Ectodermal cell (in vitro differentiated cells): ENCODE measurements at regions not wholly inside any gene's neighbourhood (a gene's known extent, or its start where the extent isn't known, plus 50 kb on each side); places are given as distances from the start of the nearest gene placed in this dataset.

Source experiments
- H3K27ac ChIP-seq: 2 replicates; pipeline ENCODE4 v1.7.0; 2013; ENCODE audit warnings: mild to moderate bottlenecking, low read depth, low read length; ENCODE audit not compliant: insufficient read depth, poor library complexity, severe bottlenecking
- H3K27me3 ChIP-seq: 2 replicates; pipeline ENCODE4 v1.7.0; 2013; ENCODE audit warnings: mild to moderate bottlenecking, low read length; ENCODE audit not compliant: insufficient read depth, control insufficient read depth, poor library complexity, severe bottlenecking
- H3K36me3 ChIP-seq: one replicate; pipeline ENCODE4 v1.7.0; 2013; ENCODE audit warnings: low read length; ENCODE audit not compliant: control insufficient read depth, insufficient read depth
- H3K4me1 ChIP-seq: one replicate; pipeline ENCODE4 v1.7.0; 2013; ENCODE audit warnings: low read length; ENCODE audit not compliant: control insufficient read depth, insufficient read depth
- H3K4me3 ChIP-seq: 2 replicates; pipeline ENCODE4 v1.7.0; 2013; ENCODE audit warnings: low read depth, low read length, control low read depth; ENCODE audit not compliant: insufficient read depth
- H3K9me3 ChIP-seq: 2 replicates; pipeline ENCODE4 v1.7.0; 2013; ENCODE audit warnings: mild to moderate bottlenecking, low read length, moderate library complexity; ENCODE audit not compliant: control insufficient read depth
- WGBS, 2 experiments: methylation state at CpG; one replicate each; pipeline ENCODE4 v1.1.7; 2013; ENCODE audit warnings: missing lambda C conversion rate in 2 of 2; 5-methylcytosine and 5-hydroxymethylcytosine counted together

- WGBS, 2 experiments = 94% methylated on average over 3 of the region's 3 CpGs
- no peaks in the 10 kb centered on the region for H3K9me3 ChIP-seq
- H3K27ac ChIP-seq = no peak overlapping the region
- no peak overlapping the region for H3K4me3 ChIP-seq
- no peaks in the 10 kb centered on the region for H3K36me3 ChIP-seq
- H3K27me3 ChIP-seq = no peaks in the 10 kb centered on the region
- peaks cover 16% of the 10 kb centered on the region for H3K4me1 ChIP-seq
Observed at GRCh38 chr5:135219868-135220267, 179.2 kb downstream of the MACROH2A1 start.

- H3K36me3 ChIP-seq = no peaks in the 10 kb centered on the region
- WGBS, 2 experiments = 89 to 90% methylated on average over 12 to 13 of the region's 13 CpGs
- H3K4me3 ChIP-seq = no peak overlapping the region
- peaks cover 16% of the 10 kb centered on the region for H3K4me1 ChIP-seq
- H3K27me3 ChIP-seq = no peaks in the 10 kb centered on the region
- H3K9me3 ChIP-seq = no peaks in the 10 kb centered on the region
- H3K27ac ChIP-seq = no peak overlapping the region
Observed at GRCh38 chr5:135218790-135219568, 180.1 kb downstream of the MACROH2A1 start.

GRCh38 chr5:135218486-135218755 lies 180.6 kb downstream of the MACROH2A1 start:
- no peaks in the 10 kb centered on the region for H3K9me3 ChIP-seq
- 91 to 93% methylated on average over 3 of the region's 3 CpGs for WGBS, 2 experiments
- H3K27ac ChIP-seq = no peak overlapping the region
- no peak overlapping the region for H3K4me3 ChIP-seq
- peaks cover 16% of the 10 kb centered on the region for H3K4me1 ChIP-seq
- H3K27me3 ChIP-seq = no peaks in the 10 kb centered on the region
- no peaks in the 10 kb centered on the region for H3K36me3 ChIP-seq

GRCh38 chr5:135217669-135218485 lies 181.2 kb downstream of the MACROH2A1 start:
- Histone ChIP-seq H3K4me3 (no peak overlapping the region), H3K36me3 (no peaks in the 10 kb centered on the region), H3K4me1 (peaks cover 16% of the 10 kb centered on the region), H3K27ac (no peak overlapping the region), H3K27me3 (no peaks in the 10 kb centered on the region), H3K9me3 (no peaks in the 10 kb centered on the region)
- 90 to 94% methylated on average over 11 of the region's 11 CpGs for WGBS, 2 experiments

GRCh38 chr5:135216471-135217343 lies 182.3 kb downstream of the MACROH2A1 start:
- Histone ChIP-seq H3K27me3 (no peaks in the 10 kb centered on the region), H3K4me3 (no peak overlapping the region), H3K9me3 (no peaks in the 10 kb centered on the region), H3K4me1 (peaks cover 16% of the 10 kb centered on the region), H3K36me3 (no peaks in the 10 kb centered on the region), H3K27ac (no peak overlapping the region)

- Histone ChIP-seq H3K27ac (no peak overlapping the region), H3K27me3 (no peaks in the 10 kb centered on the region), H3K9me3 (no peaks in the 10 kb centered on the region), H3K4me3 (no peak overlapping the region), H3K36me3 (no peaks in the 10 kb centered on the region), H3K4me1 (peaks cover 16% of the 10 kb centered on the region)
- 89 to 91% methylated on average over 7 of the region's 7 CpGs for WGBS, 2 experiments
Observed at GRCh38 chr5:135215617-135216470, 181.8 kb upstream of the PITX1 start.

GRCh38 chr5:135214897-135215616 lies 181.0 kb upstream of the PITX1 start:
- 88 to 93% methylated on average over 7 of the region's 7 CpGs for WGBS, 2 experiments
- H3K9me3 ChIP-seq = no peaks in the 10 kb centered on the region
- no peak overlapping the region for H3K4me3 ChIP-seq
- H3K36me3 ChIP-seq = no peaks in the 10 kb centered on the region
- no peak overlapping the region for H3K27ac ChIP-seq
- no peaks in the 10 kb centered on the region for H3K27me3 ChIP-seq
- peaks cover 16% of the 10 kb centered on the region for H3K4me1 ChIP-seq

GRCh38 chr5:135213466-135214239 lies 179.6 kb upstream of the PITX1 start:
- Histone ChIP-seq H3K27me3 (no peaks in the 10 kb centered on the region), H3K36me3 (no peaks in the 10 kb centered on the region), H3K4me3 (no peak overlapping the region), H3K9me3 (no peaks in the 10 kb centered on the region), H3K27ac (no peak overlapping the region), H3K4me1 (peaks cover 16% of the 10 kb centered on the region)
- WGBS, 2 experiments = 87 to 89% methylated on average over 15 of the region's 15 CpGs

GRCh38 chr5:135213027-135213386 lies 179.0 kb upstream of the PITX1 start:
- Histone ChIP-seq H3K36me3 (no peaks in the 10 kb centered on the region), H3K9me3 (no peaks in the 10 kb centered on the region), H3K4me3 (no peak overlapping the region), H3K4me1 (peaks cover 12% of the 10 kb centered on the region), H3K27ac (no peak overlapping the region), H3K27me3 (no peaks in the 10 kb centered on the region)
- 62 to 66% methylated on average over 5 of the region's 5 CpGs for WGBS, 2 experiments
